Muscle of arm (tissue), 1 donor: ENCODE measurements at regions not wholly inside any gene's neighbourhood (a gene's known extent, or its start where the extent isn't known, plus 50 kb on each side); places are given as distances from the start of the nearest gene placed in this dataset.

ENCODE experiments used
- DNase-seq: peaks from one replicate; pipeline ENCODE4 v3.0.0-alpha.2; 2013

DNA sequence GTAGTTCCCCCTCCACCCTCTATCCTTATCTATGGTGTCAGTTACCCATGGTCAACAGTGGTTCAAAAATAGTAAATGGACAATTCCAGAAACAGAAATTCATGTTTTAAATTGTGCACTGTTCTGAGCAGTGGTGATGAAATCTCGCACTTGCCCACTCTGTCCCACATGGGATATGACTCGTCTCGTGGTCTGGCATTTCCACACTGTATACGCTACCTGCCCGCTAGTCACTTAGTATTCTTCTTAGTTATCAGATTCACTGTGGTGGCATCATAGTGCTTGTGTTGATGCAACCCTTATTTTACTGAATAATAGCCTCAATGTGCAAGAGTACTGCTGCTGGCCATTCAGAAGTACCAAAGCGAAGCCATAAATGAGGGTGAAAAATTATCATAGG lies 507.0 kb downstream of the SNAPC1 start:
- no peak for DNase-seq

DNA sequence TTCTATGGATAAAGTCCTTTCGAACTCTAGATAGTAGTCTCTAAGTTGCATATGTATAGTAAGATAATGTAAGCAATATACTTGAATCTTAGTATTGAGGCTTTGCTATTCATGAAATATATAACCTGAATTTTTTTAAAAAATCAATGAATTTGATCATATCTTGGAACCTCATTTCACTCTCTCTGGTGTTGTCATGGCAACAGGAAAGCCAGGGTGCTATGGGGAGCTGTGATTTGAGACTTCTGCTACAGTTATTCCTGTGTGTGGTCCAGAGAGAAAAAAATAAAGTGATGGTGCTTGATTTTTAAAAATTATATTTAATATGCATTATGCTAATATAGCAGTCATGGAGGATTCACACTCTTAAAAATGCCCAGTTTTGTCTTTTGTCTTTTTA lies 508.0 kb downstream of the SNAPC1 start:
- DNase-seq, result no peak

DNA sequence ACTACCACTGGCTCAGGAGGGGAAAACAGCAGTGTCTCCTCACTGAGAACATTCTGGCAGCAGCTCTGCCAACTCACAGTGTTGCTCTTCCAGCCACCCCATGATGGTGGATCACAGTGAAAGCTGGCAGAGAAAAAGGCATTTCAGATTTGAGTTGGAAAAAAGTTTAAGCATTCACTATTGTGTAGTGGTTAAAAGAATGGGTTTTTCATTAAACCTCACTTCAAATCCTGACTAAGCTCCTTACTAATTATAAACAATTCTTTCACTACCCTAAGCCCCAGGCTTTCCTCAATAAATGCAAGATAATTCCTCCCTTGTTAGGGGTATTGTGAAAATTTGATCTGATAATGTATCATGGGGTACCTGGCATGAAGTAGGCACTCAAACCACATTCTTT lies 518.1 kb downstream of the SNAPC1 start:
- DNase-seq, result no peak

DNA sequence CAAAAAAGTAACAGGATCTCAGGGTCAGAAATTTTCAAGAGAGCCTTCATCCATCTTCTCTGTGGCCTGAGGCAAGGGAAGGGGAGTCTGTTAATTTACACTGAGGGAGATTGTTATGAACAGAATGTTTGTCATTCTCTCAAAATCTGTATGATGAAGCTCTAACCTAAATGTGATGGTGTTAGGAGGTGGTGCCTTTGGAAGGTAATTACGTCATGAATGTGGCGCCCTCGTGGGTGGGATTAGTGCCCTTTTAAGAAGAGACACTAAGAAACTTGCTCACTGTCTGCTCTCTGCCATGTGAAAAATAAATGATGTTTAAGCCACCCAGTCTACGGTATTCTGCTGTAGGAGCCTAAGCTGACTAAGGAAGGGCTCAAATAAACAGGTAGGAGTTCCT lies 521.6 kb downstream of the SNAPC1 start:
- no peak for DNase-seq

DNA sequence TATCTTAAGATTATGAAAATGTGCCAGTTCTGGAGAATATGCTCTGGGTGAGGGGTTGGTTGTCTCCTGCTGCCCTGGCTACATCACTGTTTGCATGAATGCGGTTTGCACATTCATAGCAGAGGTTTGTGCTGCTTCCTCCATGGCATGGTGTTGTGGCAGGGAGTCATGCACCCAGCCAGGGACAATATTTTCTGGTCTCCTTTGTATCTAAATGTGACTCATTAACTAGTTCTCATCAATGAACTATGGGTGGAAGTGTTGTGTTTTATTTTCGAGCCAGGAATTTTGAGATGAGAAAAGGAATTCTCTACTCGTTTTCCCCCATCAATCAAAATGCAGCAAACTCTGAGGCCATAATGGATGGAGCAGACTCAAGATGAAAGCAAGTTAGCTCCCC lies 527.3 kb downstream of the SNAPC1 start:
- DNase-seq, result no peak

DNA sequence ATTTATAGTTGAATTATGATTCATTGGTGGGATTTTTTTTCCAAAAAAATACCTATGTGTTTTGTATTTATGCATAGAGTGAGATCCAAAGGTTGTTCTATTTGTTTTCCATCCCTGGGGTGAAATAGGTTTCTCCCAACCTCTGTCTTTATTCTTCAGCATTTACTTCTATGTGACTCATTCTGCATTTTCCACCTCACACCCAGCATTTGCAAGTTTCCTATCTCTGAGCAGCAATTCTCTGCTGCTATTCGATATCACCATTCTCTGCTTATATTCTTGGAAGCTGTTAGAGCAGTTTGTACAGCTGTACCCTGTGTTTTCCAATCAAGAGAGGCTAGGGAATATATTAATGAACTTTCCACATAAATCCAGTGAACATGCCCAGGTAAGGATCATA lies 538.9 kb downstream of the SNAPC1 start:
- DNase-seq, result no peak

DNA sequence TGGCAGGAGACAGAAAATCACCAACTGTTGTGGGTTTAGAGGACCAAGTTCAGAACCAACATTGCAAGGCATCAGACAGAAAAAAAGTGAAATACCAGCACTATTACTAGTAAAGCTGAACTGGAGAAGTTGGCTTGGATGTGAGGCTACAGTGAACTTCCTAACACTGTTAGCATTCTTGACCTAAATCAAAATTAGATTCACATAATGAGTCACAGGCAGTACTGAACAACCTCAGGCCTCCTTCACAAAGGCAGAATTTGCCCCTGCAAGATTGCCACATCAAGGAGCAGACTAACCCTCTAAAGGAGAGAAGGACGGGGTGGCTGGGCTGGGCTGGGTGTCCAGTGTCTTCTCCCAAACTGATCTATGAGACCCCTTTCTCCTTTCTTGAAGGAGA lies 539.7 kb downstream of the SNAPC1 start:
- DNase-seq, result no peak

DNA sequence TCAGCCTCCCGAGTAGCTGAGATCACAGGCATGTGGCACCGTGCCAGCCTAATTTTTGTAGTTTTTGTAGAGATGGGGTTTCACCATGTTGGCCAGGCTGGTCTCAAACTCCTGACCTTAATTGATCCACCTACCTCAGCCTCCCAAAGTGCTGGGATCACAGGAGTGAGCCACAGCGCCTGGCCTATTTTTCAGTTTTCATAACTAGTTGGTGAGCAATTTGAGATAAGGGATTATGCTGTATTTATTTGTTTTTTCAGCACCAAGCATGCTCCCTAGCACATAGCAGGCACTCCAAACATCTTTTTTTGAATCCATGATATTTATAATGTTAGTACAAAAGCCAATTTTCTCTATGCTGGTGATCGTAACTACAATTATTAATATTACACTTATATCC lies 541.2 kb downstream of the SNAPC1 start:
- DNase-seq, result no peak

DNA sequence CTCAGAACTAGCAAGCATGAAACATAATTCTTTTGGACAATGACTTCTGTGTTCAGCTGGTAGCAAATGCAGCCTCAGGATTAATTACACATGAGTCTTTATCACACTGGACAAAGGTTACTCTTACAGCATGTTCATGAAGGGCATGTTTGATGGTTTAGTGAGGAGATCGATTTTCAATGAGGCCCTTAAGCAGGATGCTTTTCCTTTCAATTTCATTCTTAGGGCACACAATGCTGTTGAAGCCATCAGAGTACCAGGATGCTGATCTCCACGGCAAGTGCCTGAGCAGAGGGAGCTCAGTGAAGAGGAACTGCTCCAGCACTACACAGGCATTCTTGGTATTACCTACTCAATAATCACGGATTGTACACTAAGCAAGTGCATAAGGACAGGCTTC lies 542.0 kb downstream of the SNAPC1 start:
- no peak for DNase-seq

DNA sequence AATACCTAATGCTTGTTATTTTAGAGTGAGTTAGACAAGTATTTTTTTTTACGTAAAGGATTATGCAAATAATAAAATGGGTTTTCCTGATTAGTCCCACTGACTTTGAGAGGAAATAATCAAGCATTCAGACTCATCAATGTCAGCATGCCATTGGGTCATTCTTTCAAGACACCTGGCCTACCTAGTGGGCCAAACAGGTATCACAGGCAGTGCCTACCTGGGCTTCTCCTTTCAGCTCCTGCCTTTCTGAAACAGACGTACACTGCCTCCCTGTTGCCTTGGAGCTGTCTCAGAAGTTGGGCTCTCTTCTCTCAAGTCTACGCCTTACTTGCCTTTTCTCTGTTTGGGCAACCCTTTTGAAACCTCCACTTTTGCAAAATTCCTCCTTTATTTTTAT lies 545.6 kb downstream of the SNAPC1 start:
- DNase-seq, result no peak

DNA sequence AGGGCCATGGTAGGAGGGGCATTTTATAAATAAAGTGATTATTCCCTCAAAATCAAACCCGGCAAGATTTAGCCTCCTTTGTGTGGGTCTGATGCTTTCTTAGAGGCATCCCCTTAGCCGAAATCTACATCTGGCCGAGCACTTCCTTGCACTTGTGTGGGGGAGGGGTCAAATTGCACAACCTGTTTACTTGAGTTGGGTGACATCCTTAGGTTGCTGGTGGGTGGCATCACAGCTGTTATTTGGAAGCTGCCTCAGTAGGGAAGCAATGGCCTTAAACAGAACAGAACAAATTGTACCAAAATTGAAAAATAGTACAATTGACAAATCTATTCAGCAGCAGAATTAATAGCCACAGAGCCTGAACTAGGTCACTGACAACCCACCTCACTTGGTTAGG lies 546.1 kb downstream of the SNAPC1 start:
- no peak for DNase-seq

DNA sequence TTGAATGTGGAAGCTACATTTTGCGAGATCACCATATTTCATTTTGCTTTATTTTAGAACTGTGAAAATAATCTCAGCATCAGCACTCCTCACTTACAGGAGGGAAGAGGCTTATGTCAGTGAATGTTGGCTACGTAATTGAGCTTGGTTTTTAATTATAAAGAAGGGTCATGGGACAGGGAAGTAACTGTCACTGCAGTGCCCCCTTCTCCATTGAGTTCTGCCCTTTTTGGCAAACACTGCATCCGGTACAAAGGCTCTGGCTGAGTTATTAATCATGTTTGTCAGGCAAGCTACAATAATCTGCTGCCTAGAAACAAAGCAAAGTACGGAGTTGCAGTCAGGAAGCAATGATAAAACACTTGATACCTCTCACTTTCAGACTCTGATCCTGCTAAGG lies 546.7 kb downstream of the SNAPC1 start:
- peak; percentile 0 for DNase-seq

DNA sequence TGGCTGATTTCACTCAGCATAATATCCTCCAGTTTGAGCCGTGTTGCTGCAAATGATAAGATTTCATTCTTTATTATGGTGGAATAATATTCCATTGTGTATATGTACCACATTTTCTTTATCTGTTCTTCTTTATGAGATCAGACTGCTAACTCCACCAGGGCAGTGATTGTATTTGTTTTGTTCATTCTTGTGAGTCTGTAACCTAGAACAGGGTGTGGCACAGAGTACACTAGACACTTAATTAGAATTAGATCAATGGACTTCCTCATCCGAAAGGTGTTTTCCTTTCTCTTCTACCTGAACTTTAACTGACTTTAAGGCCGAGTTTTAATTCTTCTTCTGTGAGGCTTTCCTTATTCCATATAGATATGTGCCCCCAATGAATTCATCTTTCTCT lies 551.0 kb downstream of the SNAPC1 start:
- no peak for DNase-seq

DNA sequence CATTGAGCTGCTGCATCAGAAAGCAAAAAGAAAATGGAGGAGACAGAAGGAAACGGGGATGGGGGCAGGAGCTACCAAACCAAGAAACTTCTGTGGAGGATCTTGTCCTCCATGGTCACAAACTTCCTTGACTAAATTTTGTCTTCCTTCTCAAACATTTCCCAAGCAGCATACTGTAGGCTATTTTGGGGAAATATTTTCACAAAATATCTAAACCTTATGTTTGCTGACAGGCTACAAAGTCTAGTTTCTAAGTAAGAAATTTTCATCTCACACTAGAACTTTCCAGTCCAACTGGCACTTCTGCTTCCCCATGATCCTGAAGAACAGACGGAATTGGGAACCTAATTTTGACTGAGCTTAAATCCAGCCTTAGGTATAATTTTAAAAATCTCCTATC lies 552.0 kb downstream of the SNAPC1 start:
- DNase-seq, result no peak

DNA sequence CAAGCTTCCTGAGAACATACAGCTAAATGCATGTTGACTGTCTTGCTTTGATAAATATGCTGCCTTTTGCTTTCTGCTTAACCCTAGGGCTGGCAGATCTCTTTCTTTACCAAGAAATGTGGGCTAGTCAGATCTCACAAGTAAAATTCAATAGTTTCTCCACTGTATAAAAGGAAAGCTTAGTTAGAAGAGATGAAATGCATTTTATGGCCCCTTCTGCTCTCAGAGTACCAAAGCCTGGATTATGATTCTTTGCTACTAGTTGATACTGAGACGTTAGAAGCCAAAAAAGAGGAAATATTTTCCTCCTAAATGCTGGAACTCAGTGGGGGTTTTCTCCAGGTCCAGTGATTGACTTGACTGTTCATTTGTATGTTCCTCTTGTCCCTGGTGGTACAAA lies 552.7 kb downstream of the SNAPC1 start:
- no peak for DNase-seq

DNA sequence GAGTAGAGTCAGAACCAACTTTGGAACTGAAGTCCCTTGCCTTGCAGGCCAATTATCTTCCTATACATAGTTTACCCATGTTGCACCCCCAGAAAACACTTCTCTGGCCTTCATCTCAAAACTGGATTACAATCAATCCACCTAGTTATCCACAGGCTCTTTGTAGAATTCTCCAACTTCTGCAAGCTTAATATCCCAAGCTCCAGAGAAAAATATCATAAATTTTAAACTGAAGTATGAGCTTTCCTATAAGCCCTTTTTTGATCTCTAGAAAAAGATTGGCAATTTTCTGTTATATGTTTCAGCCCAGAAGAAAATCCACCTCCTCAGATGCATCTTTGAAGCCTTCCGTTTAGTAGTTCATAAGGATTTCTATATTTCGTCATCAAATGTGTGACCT lies 553.4 kb downstream of the SNAPC1 start:
- no peak for DNase-seq

DNA sequence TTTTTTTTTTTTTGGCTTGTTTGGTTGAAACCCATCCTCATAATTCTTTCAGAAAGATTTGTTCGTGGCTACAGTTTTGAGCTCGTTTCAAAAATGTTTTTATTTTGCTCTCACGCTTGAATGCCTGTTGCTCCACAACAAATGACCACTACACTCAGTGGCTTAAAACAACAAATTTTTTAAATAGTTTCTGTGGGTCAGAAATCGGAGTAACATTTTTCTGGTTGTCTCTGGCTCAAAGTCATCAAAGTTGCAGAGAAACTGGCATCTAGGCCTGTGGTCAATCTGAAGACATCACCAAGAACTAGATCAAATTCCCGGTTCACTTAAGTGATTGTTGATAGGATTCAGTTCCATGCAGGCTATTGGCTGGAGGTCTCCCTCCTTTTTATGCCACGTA lies 560.0 kb downstream of the SNAPC1 start:
- DNase-seq, result no peak

DNA sequence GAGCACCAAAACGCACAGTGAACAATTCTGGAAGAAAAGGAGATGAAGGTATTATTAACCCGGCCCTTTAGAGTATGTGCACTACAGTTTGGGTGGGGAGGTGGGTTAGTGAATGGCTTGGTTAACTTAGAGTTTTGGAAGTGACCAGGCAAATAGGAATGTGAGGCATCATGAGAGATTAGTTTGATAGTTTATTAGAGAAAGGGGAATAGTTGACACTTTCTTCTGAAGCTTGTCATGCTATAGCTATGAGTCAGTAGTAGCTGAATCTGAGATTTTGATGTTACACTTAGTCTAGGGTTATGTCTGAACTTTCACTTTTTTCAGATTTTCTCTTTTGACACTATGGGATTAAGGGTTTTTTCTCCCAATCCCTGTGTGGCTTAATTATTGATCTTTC lies 567.2 kb downstream of the SNAPC1 start:
- DNase-seq, result no peak

DNA sequence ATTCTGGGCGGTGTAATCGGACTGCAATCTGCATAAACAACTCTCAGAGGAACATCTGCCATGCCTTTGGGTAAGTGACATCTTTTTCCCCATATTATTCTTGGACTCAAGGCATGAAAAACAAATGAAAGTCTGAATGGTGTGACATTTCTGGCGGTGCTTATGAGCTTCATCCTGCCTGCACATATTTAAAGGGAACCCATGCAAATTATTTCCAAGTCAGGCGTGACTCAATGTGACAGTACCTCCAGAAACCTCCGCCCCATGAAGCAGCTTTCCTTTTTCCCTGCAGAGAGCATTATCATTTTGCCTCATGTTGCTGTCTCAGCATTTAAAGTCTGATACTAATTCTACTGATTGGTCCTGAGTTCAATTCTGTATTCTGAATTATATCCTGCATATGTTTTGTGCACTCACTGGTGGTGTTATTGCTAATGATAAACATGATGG lies 585.4 kb downstream of the SNAPC1 start:
- no peak for DNase-seq

DNA sequence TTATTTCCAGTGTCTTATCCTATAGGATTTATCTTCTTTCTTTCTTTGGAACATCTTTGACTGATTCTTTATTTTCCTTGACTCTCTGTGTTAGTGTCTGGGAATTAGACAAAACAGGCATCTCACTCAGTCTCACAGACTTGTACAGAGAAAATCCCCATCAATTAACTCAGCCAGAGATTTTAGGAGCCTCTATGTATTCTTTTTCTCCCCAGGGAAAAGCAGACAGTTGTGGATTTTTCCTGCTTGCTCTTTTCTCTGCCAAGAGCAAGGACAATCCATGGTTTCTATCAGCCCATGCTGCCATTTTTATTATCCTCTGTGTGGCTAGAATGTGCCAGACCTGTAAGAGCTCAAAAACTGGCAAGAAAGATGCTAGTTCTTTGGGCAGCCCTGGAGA lies 595.1 kb downstream of the SNAPC1 start:
- no peak for DNase-seq

DNA sequence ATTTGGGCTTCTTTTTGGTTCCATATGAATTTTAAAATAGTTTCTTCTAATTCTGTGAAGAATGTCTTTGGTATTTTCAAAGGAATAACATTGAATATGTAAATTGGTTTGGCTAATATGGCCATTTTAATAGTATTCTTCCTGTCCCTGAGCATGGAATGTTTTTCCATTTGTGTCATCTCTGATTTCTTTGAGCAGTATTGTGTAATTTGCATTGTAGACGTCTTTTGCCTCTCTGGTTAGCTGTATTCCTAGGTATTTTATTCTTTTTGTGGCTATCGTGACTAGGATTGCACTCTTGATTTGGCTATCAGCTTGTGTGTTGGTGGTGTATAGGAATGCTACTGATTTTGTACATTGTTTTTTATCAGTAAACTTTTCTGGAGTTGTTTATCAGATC lies 601.9 kb downstream of the SNAPC1 start:
- DNase-seq, result no peak

DNA sequence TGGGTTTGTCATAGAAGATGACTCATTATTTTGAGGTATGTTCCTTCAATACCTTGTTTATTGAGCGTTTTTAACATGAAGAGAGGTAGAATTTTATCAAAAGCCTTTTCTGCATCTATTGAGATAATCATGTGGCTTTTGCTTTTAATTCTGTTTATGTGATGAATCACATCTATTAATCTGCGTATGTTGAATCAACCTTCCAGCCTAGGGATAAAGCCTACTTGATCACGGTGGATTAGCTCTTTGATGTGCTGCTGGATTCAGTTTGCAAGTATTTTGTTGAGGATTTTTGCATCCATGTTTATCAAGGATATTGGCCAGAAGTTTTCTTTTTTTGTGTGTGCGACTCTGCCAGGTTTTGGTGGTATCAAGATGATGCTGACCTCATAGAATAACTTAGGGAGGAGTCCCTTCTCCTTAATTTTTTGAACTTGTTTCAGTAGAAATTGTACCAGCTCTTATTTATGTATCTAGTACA lies 602.6 kb downstream of the SNAPC1 start:
- DNase-seq, result no peak

DNA sequence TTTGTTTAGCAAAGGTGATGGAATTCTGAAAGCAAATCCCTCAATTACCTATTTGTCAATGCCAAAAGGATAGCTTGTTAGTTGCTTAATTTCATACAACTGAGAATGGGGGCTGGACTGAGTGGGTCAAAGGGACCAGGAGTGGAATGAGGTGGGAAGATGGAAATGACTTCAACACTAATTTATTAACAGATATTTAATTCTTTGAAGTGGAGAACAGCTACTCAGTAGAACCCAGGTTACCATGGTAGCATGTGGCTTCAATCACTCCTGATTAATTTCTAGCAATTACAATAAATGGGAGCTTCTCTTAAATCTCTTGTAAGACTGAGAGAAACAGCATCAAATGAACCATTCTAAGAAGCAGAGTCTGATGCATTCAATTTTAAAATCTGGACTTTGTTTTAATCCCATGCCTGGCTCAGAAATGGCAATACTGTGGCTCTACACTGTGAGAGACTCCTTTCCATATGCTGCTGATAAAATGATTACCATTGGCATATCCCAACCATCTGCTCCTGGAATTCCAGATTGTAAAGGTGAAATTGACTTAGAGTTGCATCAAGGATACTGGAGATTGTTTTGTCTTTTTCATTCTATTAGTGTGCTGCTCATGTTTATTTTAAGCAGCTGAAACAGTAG lies 607.8 kb downstream of the SNAPC1 start:
- no peak for DNase-seq

DNA sequence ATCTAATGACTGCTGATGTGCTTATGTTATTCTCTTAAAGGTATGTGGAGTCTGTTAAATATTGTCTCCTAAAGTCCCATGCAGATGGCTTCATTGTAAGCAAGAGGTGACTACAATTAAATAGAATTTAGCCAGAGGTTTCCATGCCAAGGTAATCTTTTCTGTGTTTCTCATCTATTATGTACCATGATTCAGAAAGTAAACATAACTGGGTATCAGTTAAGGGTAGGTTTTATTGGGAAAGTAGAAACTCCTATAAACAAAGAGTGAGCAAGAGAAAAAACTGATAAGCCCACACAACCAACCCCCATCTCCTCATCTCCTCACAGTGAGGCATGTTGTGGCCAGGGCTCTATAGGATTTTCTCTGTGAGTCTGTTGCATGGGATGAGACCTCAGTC lies 611.7 kb downstream of the SNAPC1 start:
- DNase-seq, result no peak

DNA sequence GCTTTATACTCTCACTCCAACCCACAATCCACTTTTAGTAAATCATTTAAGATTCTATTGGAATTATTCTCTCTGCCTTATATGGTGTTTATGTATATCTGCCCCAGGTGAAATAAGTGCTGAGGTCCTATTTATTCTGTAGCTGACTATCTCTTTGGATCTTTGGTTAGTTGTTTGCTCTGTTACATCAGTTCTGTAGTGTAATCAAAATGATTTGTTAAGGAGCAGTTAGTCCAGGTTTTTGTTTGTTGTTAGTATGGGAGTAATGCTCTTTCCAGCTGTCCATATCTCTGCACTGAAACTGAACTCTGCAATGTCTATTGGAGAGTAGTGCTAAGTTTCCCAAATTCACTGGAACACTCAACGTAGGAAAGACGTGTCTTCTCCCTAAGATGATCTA lies 615.8 kb downstream of the SNAPC1 start:
- no peak for DNase-seq
